ENCODE measurements at regions not wholly inside any gene's neighbourhood (a gene's known extent, or its start where the extent isn't known, plus 50 kb on each side); places are given as distances from the start of the nearest gene placed in this dataset.
"Not testable (repeated sequence)": the region's sequence is repeated elsewhere in the genome, so short reads cannot be mapped to it uniquely, and the experiment has no call there.

GRCh38 chr5:67581203-67581602 lies 384.6 kb upstream of the CD180 start:
- no peak for DNase-seq (ENCODE audit: low read depth in 2 of 2)

DNA sequence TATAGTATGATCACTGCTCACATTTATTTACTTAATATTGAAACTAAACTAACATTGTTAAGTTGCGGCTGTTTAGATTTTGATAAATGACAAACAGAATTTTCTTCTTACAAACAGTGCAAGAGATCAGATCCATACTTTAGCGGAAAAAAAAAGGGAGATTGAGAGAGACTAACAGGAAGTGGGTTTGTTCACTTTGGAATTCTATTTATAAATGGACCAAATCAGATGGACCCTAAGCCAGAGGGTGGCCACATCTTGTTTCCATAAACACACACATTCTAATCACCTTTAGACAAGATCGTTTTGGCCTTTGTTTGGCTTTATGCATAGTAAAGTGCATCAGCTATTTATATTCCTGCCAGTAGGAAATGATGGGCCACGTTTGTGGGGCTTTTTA lies 381.4 kb upstream of the CD180 start:
- DNase-seq (ENCODE audit: low read depth in 2 of 2): no peak

- DNase-seq (ENCODE audit: low read depth in 2 of 2): no peak
These were observed 380.8 kb upstream of the CD180 start for GRCh38 chr5:67577424-67577823.

DNA sequence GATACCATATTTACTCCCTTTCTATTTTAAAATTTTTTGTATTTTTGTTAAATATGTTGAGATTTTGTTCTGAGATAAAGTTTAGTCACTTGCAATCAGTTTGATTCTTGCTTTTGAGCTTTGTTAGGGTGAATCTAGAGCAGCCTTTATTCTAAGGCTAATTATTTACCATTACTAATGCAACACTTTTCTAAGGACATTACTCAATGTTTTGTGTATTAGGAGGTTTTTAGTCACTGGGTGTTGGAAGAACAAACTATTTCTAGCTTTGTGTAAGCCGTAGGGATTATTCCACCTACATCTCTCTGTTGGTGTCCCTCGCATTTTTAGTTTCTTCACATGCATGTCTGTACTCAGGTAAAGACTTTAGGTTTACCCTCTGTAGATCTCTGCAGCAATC lies 379.5 kb upstream of the CD180 start:
- DNase-seq (ENCODE audit: low read depth in 2 of 2): no peak

DNA sequence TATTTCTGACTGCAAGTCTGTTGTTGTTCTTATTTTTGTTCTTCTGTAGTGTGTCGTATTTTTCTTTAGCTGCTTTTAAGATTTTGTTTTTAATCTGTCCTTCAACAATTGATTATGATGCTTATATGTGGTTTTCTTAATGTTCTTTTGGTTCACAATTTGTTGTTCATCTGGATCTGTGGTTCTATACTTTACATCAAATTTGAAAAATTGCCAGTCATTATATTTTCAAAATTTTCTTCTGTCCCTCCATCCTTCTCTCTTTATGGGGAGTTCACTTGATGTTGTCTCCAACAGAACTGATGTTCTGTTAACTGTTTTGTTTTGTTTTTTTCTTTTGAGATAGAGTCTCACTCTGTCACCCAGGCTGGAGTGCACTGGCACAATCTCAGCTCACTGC lies 378.5 kb upstream of the CD180 start:
- no peak for DNase-seq (ENCODE audit: low read depth in 2 of 2)

DNA sequence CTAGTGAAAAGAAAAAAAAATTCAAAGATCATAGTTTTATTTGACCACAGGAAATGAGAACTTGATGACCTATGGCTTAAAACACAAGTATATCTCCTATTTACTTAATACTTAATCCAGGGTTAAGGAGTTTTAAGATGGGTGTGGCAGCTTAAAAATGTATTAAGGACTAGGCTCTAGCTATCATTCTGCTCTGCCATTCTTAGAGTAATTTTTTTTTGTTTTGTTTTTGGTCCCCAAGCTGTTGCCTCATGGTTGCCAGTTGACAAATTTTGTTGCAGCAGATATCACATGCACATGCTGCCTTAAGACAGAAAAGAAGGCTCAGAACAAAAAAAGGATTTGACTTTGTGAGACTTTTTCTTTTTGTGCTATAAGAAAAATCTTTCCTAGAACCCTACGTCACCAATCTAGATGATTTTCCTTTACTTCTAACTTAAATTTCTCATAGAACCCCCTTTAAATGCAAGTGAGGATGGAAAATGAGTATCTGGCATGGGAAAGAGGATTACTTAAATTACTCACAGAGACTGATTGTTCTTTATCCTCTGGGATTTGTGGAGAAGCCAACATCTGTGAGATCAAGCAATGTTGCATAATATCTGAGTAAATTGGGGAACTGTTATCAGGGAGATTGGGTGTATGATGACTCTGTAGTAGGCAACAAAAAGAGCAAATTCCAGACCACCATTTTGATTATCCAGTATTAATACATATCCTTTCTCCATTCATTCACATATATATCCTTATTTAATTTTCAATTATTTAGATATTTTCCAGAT lies 364.7 kb upstream of the CD180 start:
- no peak for DNase-seq (ENCODE audit: low read depth in 2 of 2)

DNA sequence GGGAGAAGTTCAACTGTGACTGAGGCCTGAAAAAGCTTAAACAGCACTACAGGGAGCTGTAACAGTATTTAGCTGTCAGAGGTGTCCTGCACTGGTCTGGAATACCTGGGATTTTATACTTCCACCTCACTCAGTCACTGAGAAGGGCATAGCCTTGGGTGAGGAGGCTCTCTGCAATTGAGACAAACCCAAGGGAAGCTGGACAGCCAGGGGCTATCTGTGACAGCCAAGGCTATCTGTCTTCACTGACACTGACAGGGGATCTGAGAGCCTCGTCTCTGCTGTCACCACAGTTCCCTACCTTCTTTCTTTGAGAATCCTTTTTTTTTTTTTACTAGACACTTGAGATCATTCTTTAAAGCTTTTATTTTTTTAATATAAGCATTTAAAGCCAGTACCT lies 356.2 kb upstream of the CD180 start:
- no peak for DNase-seq (ENCODE audit: low read depth in 2 of 2)

DNA sequence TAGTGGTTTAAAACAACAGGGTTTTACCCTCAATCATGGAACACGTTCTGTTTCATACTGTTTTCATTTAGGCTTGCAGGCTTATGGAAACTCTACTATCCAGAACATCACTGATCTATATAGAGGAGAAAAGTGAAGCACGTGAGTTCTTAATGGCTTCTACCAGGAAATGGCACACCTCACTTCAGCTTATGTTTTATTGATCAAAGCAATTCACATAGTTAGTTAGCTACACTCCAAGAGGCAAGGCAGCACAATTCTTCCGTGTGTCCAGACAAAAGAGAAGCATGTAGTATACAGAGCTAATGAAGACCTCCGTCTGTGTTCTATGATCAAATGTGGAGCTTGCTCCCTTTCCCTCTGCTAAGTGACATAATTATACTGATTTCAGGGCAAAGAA lies 353.3 kb upstream of the CD180 start:
- no peak for DNase-seq (ENCODE audit: low read depth in 2 of 2)

DNA sequence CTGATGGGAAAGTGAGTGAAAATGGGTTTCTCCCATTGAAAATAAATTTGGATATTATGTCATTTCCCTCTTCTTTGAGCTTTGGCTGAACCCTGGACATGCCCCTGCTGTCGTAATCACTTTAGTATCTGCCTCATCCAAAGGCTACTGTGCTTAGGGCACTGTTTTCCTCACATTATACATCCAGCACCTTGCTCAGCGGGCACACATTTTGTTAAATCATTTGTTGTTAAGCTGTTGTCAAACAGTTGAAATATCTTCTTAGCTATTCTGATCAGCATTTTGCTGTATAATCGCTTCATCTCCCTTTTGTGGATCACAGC lies 352.7 kb upstream of the CD180 start:
- DNase-seq (ENCODE audit: low read depth in 2 of 2): no peak

GRCh38 chr5:67548520-67549295 lies 352.1 kb upstream of the CD180 start:
- no peak for DNase-seq (ENCODE audit: low read depth in 2 of 2)

DNA sequence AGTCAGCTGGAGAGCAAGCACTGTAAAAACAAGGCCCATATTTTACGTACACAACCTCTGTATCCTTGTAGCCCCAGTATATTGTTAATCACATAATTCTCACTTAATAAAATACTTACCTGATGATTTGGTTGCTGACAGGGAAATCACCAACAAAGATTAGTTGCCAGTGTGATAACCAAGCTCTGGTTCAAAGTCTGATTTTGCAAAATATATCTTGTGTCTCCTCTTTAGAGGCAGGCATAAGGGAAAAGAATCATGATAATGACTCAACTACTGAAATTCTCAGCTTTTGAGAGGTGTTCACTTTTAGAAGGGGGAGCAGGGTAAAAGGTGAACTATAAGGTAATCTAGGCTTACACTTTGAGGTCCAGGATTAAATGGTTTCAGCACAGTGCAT lies 351.1 kb upstream of the CD180 start:
- DNase-seq (ENCODE audit: low read depth in 2 of 2): no peak

GRCh38 chr5:67544942-67545341 lies 348.3 kb upstream of the CD180 start:
- DNase-seq (ENCODE audit: low read depth in 2 of 2): not testable (repeated sequence)

DNA sequence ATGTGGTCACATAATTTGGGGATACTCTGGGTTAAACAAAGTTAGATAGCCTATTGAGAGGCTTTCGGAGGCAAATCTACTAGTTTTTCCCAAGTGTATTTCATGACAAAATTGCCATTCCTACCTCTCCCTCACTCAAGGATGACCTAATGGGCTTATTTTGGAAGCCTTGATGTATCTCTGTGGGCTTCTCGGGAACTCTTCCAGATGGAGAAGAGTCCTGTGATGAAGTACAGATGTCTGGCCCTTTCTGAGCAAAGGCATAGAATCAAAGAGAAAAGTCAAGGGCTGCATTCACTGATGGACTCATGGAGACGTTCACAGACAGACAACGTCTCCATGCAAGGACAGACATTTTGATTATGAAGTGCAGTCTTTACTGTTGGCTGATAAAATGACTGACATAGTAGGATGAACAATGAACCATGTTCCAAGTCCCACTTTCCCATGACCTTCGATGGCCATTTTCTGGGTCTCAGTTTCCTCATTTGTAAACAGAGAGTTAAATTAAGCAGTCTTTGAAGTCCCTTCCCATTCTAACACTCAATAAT lies 347.2 kb upstream of the CD180 start:
- DNase-seq (ENCODE audit: low read depth in 2 of 2): no peak

DNA sequence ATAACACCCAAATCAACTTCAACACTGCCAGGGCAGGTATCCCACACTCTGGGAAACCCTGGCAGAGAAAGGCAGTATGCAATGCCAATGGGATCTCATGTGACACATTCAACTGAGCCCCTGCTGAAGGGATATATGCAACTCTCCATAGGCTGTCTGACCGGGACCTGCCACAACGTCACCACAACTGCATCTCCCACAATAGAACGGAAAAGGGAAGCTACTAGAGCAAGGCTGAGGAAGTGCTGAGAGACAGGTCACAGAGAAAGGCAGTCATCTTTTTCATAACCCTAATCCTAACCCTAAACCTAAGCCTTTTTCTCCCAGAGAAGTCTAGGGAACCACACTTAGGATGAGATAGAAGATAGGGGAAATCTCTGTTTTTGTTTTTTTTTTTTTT lies 345.9 kb upstream of the CD180 start:
- no peak for DNase-seq (ENCODE audit: low read depth in 2 of 2)

- DNase-seq (ENCODE audit: low read depth in 2 of 2): no peak
These were observed 345.3 kb upstream of the CD180 start for GRCh38 chr5:67541875-67542274.

DNA sequence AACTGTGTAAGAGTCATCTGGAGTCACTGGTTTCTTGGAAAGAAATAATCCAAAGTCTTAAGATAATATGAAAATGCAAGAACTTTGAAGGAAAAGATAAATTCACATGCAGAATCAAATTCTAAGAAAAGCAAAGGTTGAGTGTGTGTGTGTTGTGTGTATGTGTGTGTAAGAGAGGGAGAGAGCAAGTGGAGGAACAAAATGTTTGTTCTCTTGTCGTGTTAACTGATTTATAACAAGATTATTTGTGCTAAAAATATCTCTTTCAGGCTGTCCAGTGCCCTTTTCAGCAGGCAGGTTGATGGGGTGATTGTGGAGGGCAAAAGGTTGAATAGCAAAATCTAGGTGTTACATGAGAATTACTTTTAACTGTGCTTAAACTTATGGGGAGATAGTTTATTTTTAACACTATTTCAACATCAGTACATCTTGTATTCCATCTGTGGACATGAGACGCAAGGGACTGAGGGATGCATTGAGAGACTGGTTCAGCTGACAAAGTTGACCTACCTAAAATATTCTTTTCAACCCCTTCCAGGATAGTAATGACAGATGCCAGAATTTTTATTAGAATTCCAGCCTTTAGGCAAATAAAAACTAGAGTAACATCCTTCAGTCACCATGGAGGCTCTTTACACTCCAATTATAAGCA lies 342.4 kb upstream of the CD180 start:
- DNase-seq (ENCODE audit: low read depth in 2 of 2): no peak

DNA sequence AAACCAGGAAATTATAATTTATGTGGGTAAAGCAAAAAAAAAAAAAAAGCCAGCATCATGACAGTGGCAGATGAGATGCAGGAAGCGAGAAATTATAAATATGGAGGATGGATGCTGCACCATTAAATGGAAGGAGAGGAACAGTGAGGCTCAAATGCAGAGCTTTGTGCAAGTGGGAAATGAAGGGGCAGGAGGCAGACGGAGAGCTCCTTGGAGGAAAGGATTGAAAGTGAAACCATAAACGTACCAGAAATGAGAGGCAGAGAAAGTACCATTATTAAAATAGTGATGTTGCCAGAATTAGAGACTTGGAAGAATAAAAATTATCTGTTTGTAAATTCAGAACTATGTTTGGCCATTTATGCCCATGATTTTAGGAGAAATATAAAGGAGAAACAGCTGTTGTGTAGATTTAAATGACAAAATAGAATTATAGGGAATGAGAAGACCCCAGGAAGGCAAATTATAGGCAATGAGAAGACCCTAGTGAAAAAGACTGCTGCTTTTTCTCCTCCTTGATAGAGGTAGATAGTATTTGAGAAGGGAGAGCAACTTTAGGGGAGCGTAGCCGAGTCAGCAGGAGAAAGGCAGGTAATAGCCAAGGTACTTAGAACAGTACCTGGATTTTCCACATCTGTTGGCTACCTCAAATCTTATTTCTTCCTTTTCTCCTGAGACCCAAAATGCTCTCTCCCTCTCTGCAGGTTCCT lies 341.0 kb upstream of the CD180 start:
- no peak for DNase-seq (ENCODE audit: low read depth in 2 of 2)

- DNase-seq (ENCODE audit: low read depth in 2 of 2): no peak
These were observed 340.3 kb upstream of the CD180 start for GRCh38 chr5:67536866-67537265.

DNA sequence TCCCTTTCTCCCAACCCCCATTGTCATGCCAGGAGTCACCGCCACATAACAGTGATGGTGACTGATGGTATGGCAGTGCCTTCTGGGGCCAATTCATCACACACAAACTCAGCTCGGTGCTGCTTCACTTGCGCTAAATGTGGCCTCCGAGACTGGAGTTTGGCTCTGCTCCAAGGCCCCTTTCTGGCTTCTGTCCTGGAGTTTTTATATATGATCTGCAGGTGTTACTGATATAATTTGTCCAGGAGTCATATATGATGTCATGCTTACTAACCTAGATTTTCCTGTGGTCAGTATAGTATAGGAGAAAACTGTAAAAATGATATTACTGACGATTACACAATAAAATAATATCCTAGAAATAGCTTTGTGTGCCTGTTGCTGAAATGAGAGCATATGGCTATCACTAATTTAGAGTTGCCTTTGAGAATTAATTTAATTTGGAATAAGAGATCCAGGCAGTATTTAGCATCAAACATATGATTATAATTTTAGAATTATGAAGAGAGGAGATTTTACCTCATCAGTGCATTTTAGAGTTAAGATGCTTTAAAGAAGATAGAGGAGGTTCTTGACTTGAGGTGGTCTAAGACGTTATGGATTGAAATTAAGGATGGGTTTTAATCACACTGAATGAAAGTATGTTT lies 334.1 kb upstream of the CD180 start:
- no peak for DNase-seq (ENCODE audit: low read depth in 2 of 2)

DNA sequence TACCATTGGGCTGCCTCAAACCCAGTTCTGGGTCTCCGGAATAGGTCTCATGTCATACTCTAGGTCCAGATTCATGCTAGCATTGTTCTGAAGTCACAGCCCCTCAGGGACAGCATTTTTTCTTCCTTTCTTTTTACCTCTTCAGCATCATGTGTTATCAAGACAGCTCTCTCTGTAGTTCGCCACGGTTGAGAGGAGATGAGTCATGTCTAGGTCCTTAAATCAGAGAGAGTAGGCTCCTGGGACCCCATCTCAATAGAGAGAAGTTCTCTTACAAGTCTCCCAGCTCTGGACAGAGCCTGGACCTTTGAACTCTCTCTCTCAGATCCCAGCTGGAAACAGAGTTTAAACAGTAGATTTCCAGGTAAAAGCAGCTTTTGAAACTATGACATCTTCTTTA lies 332.4 kb upstream of the CD180 start:
- no peak for DNase-seq (ENCODE audit: low read depth in 2 of 2)

- DNase-seq (ENCODE audit: low read depth in 2 of 2): no peak
These were observed 330.2 kb upstream of the CD180 start for GRCh38 chr5:67526793-67527192.
